Dermis microvascular lymphatic vessel endothelial cell (primary cell): ENCODE measurements at regions not wholly inside any gene's neighbourhood (a gene's known extent, or its start where the extent isn't known, plus 50 kb on each side); places are given as distances from the start of the nearest gene placed in this dataset.

Experiments used
- DNase-seq, 2 donors: peaks; one replicate each; pipeline versions ENCODE4 v3.0.0 to v3.0.0-alpha.2; 2010; ENCODE audit warnings: low read depth in 2 of 2

DNA sequence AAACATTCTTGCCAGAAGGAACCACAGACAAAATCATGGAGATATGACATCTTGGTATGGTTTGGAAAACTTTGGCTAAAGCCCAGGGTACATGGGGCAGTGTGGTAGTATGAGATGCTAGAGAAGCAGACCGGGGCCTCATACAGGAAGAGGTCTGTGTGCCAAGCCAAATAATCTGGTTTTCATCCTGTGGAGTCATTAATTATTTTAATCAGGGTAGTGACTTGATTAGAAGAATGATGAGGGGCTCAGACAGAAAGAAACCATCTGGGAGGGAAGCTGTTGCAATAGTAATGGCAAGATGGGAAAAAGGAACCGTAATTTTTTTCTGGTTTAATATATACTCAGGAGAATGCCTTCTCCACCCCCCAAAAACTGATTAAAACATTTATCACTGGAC lies 318.0 kb downstream of the BRINP2 start:
- no peak for DNase-seq

DNA sequence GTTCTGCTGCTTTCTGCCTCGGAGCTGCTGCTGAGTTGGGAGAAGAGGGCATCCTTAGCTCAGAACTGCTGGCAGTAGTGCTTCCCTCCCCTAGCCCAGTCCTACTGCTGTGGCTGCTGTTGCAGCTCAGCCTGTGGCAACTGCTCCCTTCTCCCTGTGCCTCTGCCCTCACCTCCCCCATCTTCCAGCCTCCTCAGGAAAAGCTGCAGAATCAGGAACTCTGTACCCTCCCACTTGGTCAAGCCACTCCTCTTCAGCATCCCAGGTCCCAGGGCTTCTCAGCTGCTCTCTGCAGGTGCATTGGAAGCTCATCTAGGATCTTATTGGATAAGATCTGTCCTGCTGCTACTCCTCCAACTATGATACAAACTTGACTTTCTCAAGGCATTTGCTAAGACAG lies 316.7 kb downstream of the BRINP2 start:
- DNase-seq = no peak

DNA sequence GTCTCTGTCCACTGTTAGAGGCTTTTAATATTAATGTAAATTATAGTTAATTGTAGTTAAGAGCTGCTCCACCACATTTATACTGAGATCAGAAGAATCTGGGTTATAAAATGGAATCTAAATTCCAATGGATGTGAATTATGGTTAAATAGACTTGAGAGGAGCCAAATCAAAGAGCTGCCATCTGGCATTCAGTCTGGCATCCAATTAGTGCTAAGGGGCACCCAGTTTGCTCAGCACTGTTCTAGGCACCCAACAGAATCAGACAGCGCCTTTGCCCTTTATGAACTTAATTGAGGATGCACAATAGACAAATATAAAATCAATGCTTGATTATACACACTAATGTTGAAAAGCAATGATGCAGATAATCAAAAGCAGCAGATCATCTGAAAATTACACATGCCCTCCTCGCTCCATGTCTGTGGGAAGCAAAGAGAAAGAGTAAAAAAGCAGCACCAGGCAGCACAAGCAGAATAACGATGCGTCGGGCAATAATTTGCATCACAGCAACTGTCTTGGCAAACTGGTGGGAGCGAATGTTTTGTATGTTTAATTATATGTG lies 310.1 kb downstream of the BRINP2 start:
- DNase-seq = no peak

DNA sequence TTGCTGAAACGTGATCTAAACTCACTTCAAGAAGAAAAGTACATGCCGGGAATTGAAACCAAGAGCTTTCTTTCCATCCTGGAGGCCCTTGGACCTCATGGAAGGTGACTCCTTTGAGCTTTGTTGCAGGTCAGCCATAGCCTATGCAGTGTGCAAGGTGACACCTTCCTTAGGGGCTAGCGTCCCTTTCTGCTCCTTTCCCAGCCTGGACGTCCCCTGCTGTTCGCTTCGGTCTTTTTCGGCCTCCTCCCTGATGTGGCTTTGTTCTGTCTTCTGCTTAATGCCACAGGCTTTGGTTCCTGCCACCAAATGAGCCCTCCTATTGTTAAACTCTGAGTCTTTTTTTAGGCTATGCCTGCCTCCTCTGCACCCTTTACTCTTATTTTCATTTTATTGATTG lies 308.8 kb downstream of the BRINP2 start:
- DNase-seq = no peak

DNA sequence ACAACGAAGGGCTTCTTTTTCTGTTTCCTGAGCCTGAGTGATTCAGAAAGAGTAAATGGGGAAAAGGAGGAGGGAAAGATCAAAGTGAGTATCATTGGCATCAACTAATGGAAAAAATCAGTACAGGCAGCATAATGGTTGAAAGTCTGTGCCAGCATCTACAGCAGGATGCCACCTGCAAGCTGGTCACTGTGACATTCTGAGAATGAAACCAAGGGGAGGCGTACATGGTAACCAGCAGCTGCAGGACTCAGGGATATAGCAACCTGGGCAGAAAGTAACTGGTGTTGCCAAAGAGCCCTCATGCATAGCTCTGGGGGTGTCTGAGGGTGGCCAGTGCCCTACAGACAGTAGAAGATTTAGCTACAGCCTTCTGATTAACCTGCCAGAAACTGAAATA lies 305.9 kb downstream of the BRINP2 start:
- DNase-seq = no peak

DNA sequence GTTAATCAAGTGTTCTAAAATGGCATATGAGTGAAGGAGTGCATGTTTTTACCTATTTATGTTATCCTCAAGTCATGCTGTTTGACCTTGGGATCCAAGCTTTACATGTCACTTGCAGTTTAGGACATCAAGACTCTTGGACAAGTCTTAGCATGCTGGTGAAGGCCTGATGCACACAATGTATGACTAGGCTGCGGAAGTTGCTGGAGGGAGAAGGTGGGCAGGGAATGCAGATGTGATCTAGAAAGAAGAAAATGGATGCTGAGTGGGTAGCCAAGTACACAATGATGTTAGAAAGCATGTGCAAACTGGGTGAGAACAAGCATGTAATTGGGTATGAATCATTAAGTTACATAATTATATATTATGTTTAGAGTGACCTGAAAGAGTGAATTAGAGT lies 301.8 kb downstream of the BRINP2 start:
- no peak for DNase-seq

DNA sequence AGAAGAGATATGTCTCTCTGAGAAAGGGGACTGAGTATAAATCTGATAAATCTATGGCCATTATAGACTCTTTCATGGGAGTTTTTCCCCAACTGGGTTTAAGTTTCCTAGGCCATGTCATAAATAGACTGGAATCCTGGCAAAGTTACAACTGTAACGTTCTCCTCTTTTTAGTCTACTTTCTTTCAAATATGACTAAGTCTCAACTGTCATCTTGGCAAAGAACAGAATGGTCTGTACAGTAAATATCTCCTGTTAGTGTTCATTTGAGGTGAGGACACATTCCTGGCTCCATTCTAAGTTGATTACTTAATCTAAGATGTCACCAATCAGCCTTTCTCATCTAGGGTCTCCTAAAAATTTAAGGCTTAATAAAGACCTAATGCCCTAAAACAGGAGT lies 300.5 kb downstream of the BRINP2 start:
- DNase-seq = no peak

DNA sequence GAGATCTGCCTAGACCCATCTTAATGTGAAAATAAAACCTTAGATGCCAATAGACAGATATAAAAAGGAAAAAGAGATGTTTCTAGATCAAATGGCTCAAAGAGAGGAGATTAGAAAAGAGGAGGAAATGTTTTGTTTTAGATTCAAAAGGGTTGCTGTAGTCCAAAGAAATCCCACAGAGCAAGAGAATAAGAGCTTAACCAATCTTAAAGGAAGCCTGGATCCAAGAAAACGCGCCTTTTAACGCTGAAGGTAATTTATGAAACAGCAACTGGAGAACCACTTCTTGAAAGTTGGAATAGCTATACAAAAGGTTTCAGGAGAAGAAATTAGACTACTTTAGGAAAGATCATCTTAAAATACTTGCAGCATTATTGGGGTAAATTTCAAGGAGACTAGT lies 298.8 kb downstream of the BRINP2 start:
- DNase-seq = no peak

DNA sequence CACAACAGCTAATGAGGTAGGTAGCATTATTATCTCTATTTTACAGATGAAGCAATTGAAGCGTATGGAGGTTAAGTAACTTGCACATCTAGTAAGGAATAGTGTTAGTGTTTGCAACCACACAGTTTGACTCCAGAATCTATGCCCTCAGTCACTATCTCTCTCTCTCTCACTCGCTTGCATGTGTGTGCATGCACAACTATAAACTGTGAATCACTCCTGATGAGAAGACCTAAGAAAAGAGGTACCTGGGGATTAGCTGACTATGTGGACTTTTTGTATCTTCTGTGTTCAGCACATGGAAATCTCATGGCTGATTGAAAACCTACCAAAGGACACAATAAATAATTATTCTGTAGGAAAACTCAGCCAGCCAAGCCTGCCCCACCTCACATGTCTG lies 295.5 kb downstream of the BRINP2 start:
- no peak for DNase-seq

DNA sequence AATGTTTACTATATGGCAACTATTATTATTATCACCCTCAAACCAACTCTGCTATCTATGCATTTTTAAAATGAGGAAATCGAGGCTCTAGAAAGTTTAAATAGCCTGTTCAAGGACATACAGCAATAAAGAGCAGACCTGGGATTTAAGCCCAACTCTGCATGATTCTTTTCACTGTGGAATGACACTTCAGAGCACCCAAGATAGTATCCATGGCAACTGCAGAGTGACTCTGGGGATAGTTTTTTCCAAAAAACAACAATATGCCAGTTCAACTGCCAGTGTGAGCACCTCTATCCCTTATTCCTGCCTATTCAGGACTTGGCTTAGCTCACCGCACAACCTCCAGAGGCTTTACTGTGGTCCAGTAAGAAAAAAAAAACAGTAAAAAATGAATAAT lies 293.9 kb downstream of the BRINP2 start:
- DNase-seq = no peak

DNA sequence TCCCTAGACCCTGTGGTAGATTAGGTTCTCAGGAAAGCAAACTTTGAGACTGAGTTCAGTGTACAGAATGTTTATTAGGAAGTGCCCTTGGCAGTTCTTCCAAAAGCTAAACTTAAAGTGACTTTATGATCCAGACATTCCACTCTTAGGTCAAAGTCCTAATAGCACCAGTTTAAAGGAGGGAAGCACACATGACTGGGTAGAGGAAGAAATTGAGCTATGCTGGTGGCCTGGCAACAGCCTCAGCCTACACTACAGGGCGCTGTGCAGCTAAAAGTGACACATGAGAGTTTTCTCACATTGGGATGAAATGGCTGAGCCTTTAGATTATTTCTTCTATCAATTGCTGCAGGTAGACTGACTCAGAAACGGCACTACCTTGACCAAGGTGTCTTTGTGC lies 280.4 kb downstream of the BRINP2 start:
- no peak for DNase-seq

DNA sequence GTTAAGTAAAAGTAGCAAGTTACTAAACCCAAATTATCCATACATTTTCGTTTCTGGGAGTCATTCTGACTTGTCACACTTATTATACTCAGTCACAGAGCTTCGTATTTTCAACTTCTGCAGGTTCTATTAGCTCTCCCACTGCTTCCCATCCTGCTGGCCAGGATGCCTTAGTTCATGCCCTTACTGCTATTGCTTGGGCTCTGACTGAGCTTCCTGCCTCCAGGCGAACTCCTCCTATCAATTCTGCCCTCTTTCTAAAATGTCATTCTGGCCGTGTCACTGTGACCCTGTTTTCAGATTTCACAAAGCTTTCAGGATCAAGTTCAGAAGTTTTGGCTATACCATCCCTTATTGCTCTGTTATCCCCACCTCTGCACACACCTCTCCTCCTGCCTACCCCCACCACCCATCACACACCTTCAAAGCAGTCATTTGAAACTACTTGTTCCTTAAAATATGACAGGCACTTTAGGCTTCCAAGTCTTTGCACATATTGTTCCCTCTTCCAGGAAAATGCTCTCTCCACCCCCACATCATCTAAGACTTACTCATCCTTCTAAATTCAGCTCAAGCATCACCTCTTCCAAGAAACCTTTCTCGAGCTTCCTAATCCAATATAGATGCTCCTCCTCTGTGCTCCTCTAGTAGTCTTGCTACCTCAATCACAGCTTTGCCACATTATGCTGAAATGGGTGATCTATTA lies 278.0 kb downstream of the BRINP2 start:
- DNase-seq = no peak

DNA sequence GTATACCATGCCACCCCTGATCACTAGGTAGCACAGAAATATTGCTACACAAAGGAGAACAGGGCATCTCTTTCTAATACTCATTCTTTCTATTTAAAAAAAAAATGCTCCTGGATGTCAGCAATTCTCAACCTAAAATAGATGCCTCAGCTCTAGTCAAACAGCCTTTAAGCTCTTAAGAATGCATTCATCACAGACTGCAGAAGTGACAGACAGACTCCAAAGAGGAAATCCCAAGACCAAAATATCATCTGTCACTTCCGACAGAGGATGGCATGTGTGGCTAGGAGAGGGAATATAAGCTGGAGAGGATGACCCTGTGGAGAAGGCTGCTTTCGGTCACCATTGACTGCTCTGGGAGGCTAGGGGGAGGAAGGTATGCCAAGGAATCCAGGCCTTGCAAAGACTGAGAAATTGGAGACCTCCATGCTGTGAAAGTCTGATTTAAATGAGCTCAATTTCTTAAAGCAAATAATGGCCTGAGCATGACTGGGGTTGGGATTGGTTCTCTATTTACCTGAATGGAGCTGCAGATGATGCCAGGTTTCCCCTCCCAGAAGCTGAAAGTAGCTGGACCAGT lies 277.4 kb downstream of the BRINP2 start:
- no peak for DNase-seq

DNA sequence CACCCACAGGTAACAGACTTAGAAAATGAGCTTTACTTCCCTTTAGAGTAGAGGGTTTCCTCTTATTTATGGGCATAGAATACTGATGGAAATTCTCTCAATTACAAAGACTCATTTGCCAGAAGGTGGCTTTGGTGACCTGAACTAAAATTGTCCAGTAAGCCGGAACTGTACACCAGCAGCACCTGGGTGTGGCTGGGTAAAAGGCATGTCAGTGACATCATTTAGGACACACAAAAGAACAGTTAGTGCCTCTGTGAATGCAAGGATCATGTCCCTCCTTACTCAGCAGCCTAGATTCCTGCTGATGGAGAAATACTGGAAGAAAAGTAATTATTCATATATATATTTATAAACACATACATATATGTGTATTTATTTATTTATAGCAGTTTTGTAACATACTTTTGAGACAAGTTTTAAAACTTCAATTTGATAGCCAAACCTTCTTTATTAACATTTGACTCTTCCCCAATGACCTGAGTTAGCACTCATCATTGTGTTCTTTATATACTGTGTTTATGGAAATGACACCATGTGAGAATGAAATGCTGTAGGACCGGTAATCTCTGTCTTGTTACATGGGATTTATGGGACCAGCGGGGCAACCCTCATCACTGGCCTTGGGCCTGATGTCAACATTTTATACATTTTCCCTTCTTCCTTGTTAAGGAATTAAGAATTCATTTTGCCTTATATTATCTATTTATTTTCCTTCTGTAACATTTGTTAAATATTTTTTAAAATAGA lies 274.4 kb downstream of the BRINP2 start:
- no peak for DNase-seq

DNA sequence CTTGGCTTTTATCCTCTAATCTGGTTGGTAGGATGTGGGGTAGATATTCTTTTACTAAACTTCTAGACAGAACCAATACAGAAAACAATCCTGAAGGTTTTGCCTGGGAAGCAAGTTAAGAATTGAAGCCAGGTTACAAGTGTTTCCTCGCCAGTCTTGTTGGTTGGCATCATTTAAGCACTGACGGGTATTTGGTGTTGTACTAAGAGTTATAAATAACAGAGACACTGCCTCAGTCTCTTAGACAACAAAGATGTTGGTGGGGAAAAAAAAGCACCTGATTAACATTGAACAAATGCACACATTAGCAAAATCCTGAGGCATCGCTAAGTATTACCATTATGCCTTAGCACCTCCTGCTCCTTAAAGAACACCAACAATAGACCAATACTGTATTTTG lies 272.2 kb downstream of the BRINP2 start:
- DNase-seq = no peak

DNA sequence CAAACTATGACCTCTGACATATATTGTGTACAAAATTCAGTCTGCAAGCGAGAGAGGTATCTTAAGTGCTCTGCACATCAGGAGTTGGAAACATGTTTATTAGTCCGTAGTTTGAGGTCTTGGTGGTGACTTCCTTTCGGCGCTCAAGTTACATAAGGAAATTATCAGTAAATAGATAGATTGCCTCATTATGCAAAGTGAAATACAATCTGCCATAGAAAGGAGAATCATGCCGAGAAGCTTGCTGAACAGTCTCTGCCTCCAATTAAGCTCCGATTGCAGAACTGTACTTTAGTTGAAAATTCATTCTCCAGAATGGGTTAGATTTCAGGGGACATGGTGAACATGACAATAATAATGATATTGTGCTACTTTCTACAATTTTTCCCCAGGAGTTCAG lies 271.8 kb downstream of the BRINP2 start:
- DNase-seq = no peak

DNA sequence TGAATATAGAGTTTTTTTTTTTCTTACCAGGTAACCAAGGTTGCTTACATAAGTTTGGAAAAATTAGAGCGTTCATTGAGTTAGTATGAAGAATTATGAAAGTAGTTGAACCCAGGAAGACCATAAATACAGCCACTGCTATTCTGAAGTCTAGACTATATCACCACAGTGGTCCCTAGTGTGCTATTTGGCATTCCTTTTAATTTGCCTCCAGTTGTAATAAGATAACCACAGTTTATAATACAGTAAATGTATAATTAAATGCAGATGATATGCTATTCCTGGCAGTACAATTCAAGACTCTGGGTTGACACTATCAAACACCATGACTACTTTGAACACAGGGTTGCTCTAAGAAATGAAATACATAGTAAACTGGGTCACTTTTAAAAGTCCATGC lies 270.5 kb downstream of the BRINP2 start:
- no peak for DNase-seq

DNA sequence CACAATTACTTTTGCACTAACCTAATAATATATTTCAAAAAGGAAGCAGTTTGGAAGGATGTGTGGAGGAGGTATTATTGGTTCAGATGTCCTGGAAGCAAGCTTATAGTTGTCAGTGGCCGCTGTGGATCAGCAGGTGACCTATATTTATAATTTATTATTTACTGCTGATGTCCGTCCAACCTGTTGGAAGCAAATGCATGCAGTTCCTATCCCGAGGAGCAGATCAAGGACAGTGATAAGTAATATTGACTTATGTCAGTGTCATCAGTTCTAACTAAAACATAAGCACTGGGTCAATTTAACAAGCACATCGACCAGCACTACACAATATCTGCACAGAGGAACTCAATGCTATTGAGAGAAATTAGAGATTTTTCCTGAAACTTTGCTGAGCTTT lies 270.1 kb downstream of the BRINP2 start:
- DNase-seq = no peak

DNA sequence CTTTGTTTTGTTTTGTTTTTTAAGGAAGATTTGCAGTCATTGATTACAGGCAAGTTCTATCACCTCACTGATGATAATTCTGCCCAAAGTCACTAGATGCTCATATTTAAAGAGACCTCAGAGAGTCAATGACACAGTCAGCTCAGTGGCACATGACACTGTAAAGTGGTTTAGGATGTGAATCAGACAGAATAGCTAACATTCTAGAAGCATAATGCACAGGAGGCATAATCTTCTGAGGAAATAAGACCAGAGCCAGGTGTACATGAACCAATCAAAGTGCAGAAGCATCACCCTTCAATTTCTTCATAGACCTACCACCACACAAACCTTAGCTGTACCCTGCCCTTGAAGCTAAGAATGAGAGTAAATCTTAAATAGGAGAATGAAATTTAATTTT lies 268.5 kb downstream of the BRINP2 start:
- DNase-seq = no peak

DNA sequence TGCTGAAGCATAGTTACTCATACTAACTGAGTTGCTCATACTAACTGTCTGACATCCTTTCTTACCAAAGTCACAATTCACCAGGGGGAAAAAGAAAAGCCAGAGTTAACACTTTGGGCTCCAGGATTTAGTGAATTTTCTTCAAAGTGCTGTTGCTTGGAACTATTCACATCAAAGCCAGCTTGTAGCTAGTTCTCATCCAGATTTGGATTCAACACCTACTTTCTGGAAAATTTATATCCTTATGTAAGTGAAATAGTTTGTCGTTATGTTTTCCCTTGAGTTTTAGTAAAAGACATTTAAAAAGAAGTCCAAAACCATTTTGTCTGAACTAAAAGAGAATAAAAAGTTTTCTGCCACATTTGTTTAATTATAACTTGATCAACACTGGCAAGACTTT lies 264.6 kb downstream of the BRINP2 start:
- DNase-seq = no peak

DNA sequence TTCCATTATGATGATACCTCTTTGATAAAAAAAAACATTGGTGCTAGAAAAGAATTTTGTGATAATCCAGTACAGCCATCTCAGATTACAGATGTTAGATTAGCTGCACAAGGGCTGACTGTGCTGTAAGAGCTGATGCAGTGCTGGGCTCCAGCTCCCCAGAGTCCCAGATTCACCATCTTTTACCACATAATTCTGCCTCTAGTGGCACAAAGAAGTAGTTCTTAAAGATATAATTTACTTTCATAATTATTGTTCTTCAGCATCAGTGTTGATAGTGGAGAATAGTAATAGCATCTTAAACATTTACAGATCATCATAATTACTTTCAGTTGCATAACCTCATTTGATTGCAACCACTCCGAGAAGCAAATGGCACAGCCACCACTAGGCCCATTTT lies 262.1 kb downstream of the BRINP2 start:
- no peak for DNase-seq

DNA sequence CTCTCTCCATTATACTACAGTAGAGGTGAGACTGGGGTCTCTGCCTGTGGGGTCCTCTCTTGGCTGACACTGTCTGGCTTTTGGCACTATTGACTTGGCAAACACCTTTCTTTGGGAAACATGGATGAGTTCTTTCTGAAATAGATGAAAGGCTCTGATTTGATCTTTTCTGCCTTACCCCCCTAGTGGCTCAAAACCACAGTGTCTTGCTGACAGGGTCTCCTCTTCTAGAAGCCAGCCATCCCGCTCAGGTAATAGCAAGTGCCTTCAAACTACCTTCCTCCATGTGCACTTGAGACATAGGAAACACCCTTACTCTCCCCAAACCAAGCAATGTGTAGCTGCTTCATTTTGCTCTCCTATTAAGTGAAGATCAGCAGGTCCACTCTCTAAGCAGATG lies 260.4 kb downstream of the BRINP2 start:
- DNase-seq = no peak

DNA sequence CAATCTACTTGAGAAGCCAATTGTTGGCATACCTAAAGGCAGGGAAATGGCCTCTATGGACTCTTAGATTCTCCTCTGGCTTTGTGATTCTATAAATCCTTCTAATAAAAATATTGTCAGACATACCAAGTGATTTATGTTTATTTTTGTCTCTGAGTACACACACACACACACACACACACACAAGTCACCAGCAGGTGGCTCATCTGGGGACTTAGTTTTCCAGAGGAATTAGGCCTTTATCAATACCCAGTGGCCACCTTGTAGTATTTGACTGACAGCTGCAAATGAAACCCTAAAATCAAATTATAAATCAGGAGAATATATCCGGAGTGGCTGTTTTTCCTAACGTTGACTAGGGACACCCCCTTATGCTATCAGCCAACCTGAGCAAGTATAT lies 258.5 kb downstream of the BRINP2 start:
- no peak for DNase-seq
